A673 (cell line): ENCODE measurements at regions not wholly inside any gene's neighbourhood (a gene's known extent, or its start where the extent isn't known, plus 50 kb on each side); places are given as distances from the start of the nearest gene placed in this dataset.

Experiments
- EZH2 ChIP-seq: fragments of 200-600 bp; sonication (generic); IDR thresholded peaks from 2 replicates; pipeline ENCODE4 v1.6.1; 2017; ENCODE audit warnings: borderline replicate concordance, low read depth, mild to moderate bottlenecking, mixed read lengths, antibody characterized with exemption, low read length; ENCODE audit not compliant: poor library complexity, severe bottlenecking
- TF ChIP-seq, protein P1 (sequence below): fragments of 300-800, 200-600 bp; sonication (generic); conservative IDR thresholded peaks from 2 replicates; pipeline ENCODE4 v1.5.1; 2017; ENCODE audit warnings: low read depth, mild to moderate bottlenecking, antibody characterized with exemption, low read length, moderate library complexity, mixed read lengths

DNA sequence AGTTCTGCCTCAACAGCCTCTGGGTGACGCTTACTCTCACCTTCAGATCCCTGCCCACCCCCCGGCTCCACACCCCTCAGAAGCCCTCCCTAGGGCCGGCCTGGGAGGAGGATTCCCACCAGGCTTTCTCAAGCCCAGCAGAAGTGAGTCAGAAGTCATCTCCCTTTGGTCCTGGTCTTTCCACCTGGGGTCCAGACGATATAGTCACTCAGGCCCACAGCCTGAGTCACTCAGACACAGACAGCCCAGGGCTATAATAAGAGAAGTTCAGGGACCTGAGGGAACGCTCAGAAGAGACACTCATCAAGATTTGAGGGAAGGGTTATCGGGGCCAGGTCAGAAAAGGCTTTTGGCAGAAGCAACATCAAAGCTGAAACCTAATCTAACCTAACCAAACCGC, 127.1 kb downstream of the SPATA19 start:
- TF ChIP-seq, protein P1, sequence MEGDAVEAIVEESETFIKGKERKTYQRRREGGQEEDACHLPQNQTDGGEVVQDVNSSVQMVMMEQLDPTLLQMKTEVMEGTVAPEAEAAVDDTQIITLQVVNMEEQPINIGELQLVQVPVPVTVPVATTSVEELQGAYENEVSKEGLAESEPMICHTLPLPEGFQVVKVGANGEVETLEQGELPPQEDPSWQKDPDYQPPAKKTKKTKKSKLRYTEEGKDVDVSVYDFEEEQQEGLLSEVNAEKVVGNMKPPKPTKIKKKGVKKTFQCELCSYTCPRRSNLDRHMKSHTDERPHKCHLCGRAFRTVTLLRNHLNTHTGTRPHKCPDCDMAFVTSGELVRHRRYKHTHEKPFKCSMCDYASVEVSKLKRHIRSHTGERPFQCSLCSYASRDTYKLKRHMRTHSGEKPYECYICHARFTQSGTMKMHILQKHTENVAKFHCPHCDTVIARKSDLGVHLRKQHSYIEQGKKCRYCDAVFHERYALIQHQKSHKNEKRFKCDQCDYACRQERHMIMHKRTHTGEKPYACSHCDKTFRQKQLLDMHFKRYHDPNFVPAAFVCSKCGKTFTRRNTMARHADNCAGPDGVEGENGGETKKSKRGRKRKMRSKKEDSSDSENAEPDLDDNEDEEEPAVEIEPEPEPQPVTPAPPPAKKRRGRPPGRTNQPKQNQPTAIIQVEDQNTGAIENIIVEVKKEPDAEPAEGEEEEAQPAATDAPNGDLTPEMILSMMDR, result no peak
- no peak for TF ChIP-seq EZH2
